Fibroblast of mammary gland (primary cell): ENCODE measurements at regions not wholly inside any gene's neighbourhood (a gene's known extent, or its start where the extent isn't known, plus 50 kb on each side); places are given as distances from the start of the nearest gene placed in this dataset.

Experiments
- DNase-seq: peaks from one replicate; pipeline ENCODE4 v3.0.0-alpha.2; 2010; ENCODE audit warnings: low read depth
- H3K4me3 ChIP-seq: 2 replicates; pipeline ENCODE4 v1.5.1; 2011; ENCODE audit warnings: low read depth, mild to moderate bottlenecking, low read length, moderate library complexity; ENCODE audit not compliant: control insufficient read depth
- CTCF ChIP-seq: conservative IDR thresholded peaks from 2 replicates; pipeline ENCODE4 v1.5.1; 2011; ENCODE audit warnings: low read depth, low read length, inconsistent platforms; ENCODE audit not compliant: control insufficient read depth, insufficient read depth

GRCh38 chr1:29961293-29962059 is 725.2 kb downstream of the PTPRU start:
- no peak for TF ChIP-seq CTCF
- no peak for DNase-seq
- H3K4me3 ChIP-seq = no peak overlapping the region

- no peak for TF ChIP-seq CTCF
- no peak overlapping the region for H3K4me3 ChIP-seq
- DNase-seq = no peak
These were observed 724.6 kb downstream of the PTPRU start for GRCh38 chr1:29960876-29961275.

GRCh38 chr1:29960156-29960755 is 723.9 kb downstream of the PTPRU start:
- H3K4me3 ChIP-seq = no peak overlapping the region
- no peak for DNase-seq
- TF ChIP-seq CTCF = no peak

- TF ChIP-seq CTCF = no peak
- H3K4me3 ChIP-seq = no peak overlapping the region
- DNase-seq = no peak
These were observed 723.0 kb downstream of the PTPRU start for GRCh38 chr1:29959356-29959755.

GRCh38 chr1:29958271-29958670 is 721.9 kb downstream of the PTPRU start:
- DNase-seq = no peak
- no peak for TF ChIP-seq CTCF
- H3K4me3 ChIP-seq = no peak overlapping the region

GRCh38 chr1:29956349-29957030 is 720.2 kb downstream of the PTPRU start:
- TF ChIP-seq CTCF = no peak
- H3K4me3 ChIP-seq = no peak overlapping the region
- DNase-seq = no peak
